Retinal pigment epithelial cell (primary cell): ENCODE measurements at regions not wholly inside any gene's neighbourhood (a gene's known extent, or its start where the extent isn't known, plus 50 kb on each side); places are given as distances from the start of the nearest gene placed in this dataset.

ENCODE experiments used
- DNase-seq: peaks from one replicate; pipeline ENCODE4 v3.0.0-alpha.2; 2010; ENCODE audit warnings: low read depth
- H3K4me3 ChIP-seq: 2 replicates; pipeline ENCODE4 v1.5.1; 2011; ENCODE audit warnings: mild to moderate bottlenecking, low read length, control low read depth, moderate library complexity
- CTCF ChIP-seq: conservative IDR thresholded peaks from 2 replicates; pipeline ENCODE4 v1.5.1; 2011; ENCODE audit warnings: low read depth, low read length, control low read depth, inconsistent platforms

DNA sequence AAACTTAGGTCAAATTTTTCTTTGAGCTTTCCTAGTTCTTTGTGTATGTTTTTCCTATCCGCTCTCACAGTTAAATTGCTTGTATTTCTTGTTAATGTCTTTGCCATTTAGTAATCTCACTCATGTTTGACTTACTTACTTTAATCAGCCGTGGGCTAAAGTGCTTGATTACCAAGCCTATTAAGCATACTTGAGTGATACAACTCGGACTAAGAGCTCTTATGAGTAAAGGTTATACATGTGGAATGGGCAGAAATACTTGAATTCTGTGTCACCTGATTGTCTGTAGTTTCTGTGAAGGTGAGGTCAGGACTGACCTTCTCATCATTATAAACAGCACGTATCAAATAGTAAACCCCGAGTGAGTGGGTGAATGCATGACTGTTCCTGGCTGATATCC lies 664.5 kb downstream of the PDHA2 start:
- peak; percentile 41 for DNase-seq
- no peak overlapping the region for H3K4me3 ChIP-seq
- no peak for TF ChIP-seq CTCF

DNA sequence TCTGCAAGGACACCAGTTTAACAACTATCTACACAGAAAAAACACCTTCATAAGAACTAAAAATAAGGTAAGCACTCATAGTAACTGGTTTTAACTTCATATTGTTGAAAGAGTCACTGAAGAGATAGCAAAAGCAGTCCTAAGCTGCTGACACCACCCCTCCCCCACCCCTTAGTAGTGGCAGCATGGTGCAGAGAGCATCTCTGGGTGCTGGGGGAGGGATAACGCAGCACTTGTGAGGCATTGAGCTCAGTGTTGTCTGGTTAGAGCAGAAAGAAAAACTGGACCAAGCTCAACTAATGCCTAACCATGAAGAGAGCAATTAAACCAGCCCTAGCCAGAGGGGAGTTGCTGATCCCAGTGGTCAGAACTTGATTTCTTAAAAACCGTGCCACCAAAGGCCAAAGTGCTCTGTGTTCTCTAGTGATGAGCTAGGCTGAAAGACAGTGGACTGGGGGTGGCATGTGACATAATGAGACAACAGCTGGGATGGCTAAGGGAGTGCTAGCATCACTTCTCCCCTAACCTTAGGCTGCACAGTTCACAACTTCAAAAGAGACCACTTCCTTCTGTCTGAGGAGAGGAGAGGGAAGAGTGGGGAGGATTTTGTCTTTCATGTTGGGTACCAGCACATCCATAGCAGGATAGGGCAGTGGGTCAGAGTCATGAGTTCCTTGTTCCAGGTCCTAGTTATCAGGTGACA lies 669.3 kb downstream of the PDHA2 start:
- no peak for TF ChIP-seq CTCF
- H3K4me3 ChIP-seq, result no peak overlapping the region
- DNase-seq, result no peak

DNA sequence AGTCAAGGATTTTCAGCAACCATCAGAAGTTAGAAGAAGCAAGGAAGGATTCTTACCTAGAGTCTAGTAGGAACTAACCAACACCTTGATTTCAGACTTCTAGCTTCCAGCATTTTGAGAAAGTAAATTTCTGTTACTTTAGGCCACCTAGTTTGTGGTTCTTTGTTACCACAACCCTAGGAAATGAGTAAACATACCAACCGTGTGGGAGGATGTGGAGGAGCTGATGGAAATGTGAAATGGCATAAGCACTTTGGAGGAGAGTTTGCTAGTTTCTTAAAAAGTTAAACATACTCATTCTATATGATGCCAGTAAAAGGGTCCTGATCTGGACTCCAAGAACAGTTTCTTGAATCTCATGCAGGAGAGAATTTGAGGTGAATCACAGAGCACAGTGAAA lies 679.4 kb downstream of the PDHA2 start:
- DNase-seq, result no peak
- no peak for TF ChIP-seq CTCF
- no peak overlapping the region for H3K4me3 ChIP-seq

GRCh38 chr4:96521046-96521536 lies 681.2 kb downstream of the PDHA2 start:
- TF ChIP-seq CTCF, result no peak
- no peak for DNase-seq
- no peak overlapping the region for H3K4me3 ChIP-seq

DNA sequence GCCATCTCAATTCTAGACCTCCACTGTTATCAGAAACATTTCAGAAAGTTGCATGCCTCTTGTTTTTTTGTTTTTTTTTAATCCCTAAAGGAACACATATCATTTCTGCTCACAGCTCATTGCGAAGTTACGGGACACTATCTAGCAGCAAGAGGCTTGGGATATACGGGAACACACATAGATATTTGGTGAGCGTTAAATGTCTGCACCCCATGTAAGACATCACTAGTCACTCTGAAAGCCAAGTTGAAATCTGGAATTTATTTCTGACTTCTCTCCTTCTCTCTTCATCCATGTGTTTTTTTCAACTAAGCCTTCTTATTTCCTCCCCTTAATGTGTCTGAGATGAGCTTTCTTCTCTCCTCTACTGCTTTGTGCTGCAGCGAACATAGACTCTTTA lies 683.7 kb downstream of the PDHA2 start:
- no peak overlapping the region for H3K4me3 ChIP-seq
- DNase-seq, result no peak
- TF ChIP-seq CTCF, result no peak

DNA sequence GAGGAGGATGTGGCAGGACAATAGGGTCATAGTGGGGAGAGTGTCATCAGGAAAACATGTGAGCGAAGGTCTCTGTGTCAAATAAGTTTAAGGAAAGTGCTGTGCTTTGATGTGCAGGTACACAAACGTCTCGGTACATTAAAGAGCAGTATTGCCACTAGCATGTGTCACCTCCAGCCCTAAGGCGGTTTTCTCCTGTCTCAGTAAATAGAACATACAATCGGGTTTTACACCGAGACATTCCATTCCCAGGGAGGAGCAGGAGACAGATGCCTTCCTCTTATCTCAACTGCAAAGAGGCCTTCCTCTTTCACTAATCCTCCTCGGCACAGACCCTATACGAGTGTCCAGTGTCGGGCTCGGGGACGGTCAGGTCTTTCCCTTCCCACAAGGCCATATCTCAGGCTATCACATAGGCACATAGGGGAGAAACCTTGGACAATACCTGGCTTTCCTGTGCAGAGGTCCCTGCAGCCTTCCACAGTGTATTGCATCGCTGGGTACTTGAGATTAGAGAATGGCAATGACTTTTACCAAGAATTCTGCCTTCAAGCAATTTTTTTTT lies 684.5 kb downstream of the PDHA2 start:
- TF ChIP-seq CTCF, result no peak
- no peak for DNase-seq
- no peak overlapping the region for H3K4me3 ChIP-seq

- no peak overlapping the region for H3K4me3 ChIP-seq
- peak; percentile 44 for DNase-seq
- TF ChIP-seq CTCF, result no peak
Observed at GRCh38 chr4:96525898-96526297, 686.0 kb downstream of the PDHA2 start.
